ENCODE measurements at regions not wholly inside any gene's neighbourhood (a gene's known extent, or its start where the extent isn't known, plus 50 kb on each side); places are given as distances from the start of the nearest gene placed in this dataset.
"Not testable (repeated sequence)": the region's sequence is repeated elsewhere in the genome, so short reads cannot be mapped to it uniquely, and the experiment has no call there.

DNA sequence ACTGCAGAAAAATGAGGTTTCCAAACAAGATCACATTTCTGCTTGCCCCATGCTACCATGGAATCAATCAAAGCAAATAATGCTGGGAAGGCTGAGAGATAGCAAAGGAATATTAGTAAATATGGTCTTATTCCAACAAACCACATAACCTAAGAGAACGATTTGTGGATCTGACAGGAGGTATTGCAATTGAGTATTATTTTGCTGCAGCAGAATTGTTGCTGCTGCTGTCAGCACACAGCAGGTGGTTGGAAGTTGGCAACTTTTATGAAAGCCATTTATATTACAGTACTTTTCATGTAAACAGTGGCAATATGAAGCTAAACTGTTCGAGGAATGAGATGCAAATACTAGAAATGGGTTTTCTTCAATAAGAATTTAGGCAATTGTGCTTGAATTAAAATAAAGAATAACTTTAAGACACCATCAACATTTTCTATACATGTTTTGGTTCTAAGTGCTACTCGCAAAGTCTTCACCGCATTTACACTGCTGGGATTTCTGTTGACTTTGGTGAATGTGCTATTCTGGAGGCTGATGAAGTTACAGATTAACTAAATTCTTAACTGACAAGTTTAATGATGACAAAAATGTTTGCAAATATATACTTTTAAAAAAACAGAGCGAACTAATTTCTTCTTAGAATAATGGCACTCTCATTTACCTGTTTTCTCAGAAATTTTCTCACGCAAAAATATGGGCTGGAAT, 1285.7 kb downstream of the CNTNAP5 start:
- DNase-seq (no peak), ATAC-seq (peak; percentile 64)
- intact Hi-C loops (cut with DNase I, micrococcal nuclease): no loop called here

DNA sequence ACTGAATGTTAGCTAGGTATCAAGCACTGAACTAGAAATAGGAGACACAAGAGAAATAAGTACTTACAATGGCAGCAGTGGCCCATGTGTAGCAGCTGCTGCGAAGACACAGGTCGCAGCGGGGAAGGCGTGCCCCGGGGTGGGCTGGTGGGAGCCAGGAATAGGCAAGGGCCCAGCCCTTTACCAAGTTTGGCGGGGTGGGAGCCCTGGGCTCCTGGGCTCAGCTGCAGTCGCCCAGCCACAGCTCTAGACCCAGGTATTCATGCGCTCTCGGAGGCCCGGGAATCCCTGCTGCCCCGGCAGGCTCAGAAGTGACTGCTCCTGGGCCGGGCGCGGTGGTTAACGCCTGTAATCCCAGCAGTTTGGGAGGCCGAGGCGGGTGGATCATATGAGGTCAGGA, 1287.3 kb downstream of the CNTNAP5 start:
- intact Hi-C loops (cut with DNase I, micrococcal nuclease): no loop called here
- no peak for ATAC-seq
- no peak for DNase-seq

DNA sequence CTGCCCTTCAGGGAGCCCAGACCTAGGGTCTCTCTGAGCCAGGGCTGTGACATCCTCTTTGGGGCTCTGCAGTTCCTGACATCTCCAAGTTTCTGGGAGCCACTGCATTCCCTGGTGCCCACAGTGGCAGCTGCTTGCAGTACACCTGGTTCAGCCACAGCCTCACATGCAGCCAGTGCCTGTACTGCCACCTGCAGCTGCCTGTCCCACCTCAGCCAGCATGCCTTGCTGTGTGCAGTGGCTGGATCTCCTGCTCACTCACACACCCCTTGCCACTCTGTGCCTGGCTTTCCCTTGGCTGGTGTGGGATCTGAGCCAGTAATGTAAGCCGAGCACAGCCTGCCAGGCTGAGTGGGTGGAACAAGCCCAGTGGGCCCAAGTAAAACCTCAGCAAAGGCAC, 1288.7 kb downstream of the CNTNAP5 start:
- intact Hi-C loops (cut with DNase I, micrococcal nuclease): no loop called here
- peak in 1 of 2 donors; percentile 25 for DNase-seq
- ATAC-seq: peak; percentile 83

DNA sequence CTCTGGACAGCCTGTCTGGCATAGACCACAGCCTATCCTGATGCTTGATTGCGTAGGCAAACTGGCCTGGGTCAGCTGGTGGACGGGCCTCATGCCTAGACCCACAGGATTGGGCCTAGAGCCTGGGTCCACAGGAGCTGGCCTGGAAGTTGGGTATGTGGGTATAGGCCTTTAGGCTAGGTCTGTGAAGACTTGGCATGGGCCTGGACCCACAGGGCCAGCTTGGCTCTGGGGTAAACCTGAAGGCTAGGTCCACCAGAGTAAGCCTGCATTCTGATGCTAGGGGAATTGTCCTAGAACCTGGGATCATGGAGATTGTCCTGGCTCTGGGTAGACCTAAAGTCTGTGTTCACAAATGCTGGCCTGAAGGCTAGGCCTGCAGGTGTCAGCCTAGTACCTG, 1293.7 kb downstream of the CNTNAP5 start:
- DNase-seq: no peak
- intact Hi-C loops (cut with DNase I, micrococcal nuclease): no loop called here
- no peak for ATAC-seq

DNA sequence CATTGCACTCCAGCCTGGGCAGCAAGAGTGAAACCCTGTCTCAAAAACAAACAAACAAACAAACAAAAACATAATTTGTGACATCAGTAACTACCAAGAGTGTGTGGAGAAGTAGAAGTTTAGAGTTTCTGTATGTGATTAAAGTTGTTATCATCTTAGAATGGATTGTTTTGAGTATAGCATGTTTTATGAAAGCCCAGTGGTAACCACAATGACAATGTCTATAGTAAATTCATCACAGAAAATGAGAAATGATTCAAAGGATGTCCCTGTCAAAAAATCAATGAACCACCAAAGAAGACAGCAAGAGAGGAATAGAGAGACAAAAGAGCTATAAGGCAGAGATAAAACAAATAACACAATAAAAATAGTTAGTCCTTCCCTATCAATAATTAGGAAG, 1299.2 kb downstream of the CNTNAP5 start:
- intact Hi-C loops (cut with DNase I, micrococcal nuclease): no loop called here
- DNase-seq: no peak
- no peak for ATAC-seq

DNA sequence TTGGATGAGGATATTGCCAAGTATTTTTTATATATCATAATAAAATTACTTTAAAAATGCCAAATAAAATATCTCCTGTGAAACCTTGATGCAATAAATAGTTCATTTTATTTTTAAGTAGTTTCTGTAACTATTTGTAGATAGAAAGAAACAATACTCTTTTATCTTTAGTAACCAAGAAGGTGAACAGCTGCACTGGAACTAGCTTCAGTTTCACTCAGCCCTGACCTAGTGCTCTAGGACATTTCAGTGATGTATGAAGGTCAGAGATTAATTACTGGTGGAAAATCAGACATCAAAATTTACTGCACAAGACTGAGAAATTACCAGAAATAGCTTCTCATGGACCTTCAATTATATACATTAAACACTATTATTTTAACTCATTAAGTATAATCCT, 1305.0 kb downstream of the CNTNAP5 start:
- no peak for ATAC-seq
- DNase-seq: no peak
- intact Hi-C loops (cut with DNase I, micrococcal nuclease): no loop called here

DNA sequence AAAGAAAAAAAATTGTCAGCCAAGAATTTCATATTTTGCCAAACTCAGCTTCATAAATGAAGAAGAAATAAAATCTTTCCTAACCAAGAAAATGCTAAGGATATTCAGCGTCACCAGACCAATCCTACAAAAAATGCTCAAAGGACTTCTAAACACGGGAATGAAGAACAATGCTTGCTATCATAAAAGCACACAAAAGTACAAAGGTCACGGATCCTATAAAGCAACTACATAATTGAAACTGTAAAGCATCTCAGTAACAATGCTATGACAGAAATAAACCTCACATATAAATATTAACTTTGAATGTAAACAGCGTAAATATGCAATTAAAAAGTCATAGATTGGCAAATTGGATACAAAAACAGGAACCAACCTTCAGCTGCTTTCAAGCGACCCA, 1314.6 kb upstream of the GYPC start:
- intact Hi-C loops (cut with DNase I, micrococcal nuclease): no loop called here
- DNase-seq: no peak
- ATAC-seq: peak; percentile 94

DNA sequence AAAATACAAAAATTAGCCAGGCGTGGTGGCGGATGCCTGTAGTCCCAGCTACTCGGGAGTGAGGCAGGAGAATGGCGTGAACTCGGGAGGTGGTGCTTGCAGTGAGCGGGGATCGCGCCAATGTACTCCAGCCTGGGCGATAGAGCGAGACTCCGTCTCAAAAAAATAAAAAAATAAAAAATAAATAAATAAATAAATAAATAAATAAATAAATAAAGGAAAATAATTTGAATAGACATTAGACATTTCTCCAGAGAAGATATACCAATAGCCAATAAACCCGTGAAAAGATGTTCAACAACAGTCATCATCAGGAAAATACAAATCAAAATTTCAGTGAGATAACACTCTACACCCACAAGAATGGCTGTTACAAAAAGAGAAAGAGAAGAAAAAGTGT, 1302.4 kb upstream of the GYPC start:
- ATAC-seq; intact Hi-C loops (cut with DNase I, micrococcal nuclease); DNase-seq: not testable (repeated sequence)

DNA sequence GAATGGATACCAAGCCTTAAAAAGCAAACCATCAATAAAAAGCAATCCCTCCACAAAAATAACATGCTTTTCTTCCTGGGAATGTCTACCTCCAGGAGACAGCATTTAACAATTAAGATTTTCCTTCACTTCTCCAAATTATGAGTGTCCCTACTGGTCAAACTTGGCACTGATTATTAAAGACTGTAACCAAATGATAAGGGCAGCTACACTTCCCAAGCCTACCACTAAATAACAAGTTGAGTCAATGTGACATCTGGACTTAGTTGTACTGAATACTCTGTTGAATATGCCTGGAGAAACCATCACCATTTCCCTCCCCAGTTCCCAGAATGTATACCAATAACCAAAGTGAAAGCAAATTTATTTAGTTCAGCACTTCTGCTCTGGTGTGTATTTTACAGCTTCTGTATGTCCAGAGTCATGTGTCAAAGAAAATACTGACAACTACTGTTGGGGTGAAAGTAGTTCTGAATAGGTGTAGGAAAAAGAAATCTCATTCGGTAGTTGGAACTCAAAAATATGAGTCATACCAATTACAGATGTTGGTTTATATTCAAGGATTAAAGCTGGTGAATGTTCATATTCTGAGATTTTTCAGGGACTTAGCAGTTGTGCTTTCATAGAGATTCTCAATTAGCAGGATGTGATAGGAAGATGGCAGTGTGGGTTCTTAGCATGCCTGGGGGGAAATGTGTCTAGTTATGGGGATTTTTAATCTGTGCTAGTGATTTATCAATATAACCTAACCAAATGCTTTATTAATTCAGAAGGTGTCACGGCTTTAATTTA, 1291.6 kb upstream of the GYPC start:
- no peak for DNase-seq
- intact Hi-C loops (cut with DNase I, micrococcal nuclease): no loop called here

DNA sequence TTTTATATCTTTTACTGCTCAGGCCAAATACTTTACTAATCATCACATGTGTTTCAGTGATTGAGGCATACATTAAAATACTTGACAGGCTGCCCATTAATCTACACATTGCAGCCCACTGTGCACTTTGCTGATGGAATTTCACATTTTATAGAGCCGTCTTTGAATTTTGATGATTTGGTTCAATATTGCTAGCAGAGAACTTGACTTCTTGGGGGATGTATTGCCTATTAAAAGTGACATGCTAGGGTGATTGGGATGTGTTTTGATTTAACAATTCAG, 1291.0 kb upstream of the GYPC start:
- ATAC-seq (no peak), DNase-seq (no peak)
- intact Hi-C loops (cut with DNase I, micrococcal nuclease): no loop called here

More for the DNA sequence above, 1291.6 kb upstream of the GYPC start:
- ATAC-seq: no peak

DNA sequence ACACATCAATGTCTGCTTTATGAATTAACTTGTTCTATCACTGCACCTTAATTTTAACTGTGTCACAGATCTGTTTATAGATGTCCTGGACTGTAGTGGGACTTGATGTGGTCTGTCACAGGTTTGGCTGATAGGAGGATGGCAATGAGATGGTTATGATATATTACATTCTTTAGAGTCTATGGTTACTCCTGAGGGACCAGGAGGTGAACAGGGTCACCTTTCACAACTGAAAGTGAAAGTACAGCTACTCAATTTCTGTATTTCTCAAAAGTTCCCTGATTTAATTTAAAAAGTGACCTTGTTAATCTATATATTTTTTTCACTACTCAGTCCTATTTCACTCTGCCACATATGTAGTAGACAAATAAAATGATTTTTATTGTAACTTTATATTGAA, 1284.1 kb upstream of the GYPC start:
- intact Hi-C loops (cut with DNase I, micrococcal nuclease): no loop called here
- DNase-seq: no peak
- no peak for ATAC-seq

DNA sequence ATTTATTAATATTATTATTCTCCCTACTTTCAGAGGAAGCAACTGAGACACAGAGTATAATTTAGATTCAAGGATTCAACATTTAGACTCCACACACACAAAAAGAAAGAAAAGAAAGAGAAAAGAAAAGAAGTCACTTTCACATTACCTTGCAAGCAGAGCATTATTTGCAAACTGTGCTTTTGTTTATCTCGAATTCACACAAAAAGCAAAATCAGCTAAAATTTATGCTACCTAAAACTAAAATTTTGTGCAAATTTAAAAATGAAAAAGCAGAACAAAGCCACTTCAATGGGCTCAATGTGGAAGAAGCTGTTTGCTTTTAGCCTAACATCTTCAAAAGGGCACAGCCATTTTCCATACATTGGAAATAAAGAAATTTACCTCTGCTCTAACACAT, 1282.7 kb upstream of the GYPC start:
- intact Hi-C loops (cut with DNase I, micrococcal nuclease): no loop called here
- DNase-seq: no peak
- no peak for ATAC-seq

DNA sequence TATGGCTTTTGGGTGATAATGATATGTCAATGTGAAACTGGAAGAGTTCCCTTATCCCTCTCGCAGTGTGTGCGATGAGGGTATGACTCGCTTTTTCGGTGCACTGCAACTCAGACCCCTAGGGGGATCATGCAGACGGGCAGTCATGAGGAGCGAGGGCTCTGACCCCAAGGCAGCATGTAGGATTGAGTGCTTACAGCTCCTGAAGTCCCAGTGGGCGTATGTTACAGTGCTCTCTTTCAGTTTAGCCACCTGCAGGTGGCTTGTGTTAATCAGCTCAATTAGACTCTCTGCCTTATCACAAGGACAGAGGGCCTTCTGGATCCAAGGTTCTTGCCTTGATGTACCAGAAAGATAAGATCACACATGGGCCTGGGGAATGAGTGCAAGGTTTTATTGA, 1269.9 kb upstream of the GYPC start:
- ATAC-seq (no peak), DNase-seq (no peak)
- intact Hi-C loops (cut with DNase I, micrococcal nuclease): no loop called here

DNA sequence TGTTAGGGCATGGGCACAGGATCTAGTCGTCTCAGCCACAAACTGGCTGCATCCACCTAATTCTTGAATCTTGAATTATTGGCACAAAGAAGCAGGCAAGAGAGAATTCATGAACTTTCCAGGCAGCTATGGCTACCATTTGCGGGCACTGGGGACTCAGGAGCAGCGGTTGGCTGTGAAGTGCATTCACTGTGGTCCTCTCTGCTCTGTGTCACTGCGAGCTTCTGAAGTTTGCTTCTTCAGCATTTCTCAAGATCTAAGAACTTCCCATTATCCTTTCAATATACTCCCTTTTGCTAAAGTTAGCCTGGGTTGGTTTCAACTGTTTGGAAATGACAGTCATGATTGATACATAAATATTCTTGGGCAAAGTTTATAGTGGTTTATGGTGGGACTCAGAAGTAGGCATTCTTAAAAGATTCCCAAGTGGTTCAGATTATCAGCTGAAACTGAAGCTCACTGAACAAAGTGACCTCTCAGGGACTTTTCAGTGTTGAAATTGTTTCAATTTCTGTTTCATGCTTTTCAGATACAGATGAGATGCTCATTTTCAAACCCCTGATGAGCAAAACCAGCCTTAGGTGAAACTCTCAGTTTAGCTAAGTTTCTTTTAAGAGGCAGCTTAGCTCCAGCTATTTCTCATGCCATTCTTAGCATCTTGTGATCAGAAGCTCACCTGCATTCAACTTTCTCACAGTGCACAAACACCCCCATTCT, 1258.3 kb upstream of the GYPC start:
- intact Hi-C loops (cut with DNase I, micrococcal nuclease): no loop called here
- DNase-seq: no peak
- no peak for ATAC-seq

DNA sequence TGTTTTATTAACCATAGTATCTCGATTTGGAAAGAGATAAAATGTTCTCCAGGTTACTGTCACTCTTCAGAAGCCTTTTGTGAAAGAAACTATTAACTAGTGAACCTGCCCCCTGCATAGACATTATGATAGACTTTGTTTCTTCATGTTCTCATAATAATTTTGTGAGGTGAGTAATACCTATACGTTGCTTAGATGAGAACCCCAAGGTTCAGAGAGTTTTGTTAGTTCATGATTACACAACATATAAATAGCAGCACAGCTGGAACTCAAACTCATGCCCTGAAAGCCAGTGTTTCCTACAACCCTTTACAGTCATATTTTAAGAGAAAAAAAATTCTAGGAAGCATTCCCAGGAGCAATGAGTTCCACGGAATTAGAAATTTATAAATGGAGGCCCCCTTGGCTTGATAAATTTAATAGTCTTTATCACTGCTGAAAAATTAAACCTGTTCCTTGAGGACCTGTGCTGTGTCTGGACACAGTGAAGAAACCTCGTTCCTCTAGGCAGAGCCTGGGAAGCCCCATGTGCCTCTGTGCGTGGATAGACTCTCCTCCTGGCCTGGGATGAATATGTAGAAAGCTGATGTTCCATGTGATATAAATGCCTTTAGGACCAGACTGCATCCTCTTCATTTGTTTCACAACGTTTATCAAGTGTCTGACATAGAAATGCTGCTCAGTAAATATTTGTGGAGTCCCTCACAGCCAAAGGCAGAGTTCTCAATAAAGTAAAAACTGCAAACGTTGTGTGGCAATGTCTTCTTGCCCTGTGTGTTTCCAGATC, 1257.0 kb upstream of the GYPC start:
- intact Hi-C loops (cut with DNase I, micrococcal nuclease): no loop called here
- DNase-seq: no peak
- no peak for ATAC-seq

DNA sequence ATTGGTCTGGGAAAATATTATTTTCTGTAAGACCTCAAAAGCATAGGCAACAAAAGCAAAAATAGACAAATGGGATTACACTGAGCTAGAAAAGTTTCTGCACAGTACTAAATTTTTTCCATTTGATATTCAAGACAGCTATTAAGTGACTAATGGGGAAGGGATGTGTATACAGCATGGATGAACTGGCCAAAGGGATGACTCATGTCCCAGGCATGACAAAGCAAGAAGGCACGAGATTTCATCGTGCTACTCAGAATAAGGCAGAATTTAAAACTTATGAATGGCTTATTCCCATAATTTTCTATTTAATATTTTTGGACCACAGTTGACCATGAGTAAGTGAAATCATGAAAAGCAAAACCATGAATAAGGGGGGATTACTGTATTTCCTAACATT, 1250.1 kb upstream of the GYPC start:
- intact Hi-C loops (cut with DNase I, micrococcal nuclease): no loop called here
- ATAC-seq (no peak), DNase-seq (no peak)

DNA sequence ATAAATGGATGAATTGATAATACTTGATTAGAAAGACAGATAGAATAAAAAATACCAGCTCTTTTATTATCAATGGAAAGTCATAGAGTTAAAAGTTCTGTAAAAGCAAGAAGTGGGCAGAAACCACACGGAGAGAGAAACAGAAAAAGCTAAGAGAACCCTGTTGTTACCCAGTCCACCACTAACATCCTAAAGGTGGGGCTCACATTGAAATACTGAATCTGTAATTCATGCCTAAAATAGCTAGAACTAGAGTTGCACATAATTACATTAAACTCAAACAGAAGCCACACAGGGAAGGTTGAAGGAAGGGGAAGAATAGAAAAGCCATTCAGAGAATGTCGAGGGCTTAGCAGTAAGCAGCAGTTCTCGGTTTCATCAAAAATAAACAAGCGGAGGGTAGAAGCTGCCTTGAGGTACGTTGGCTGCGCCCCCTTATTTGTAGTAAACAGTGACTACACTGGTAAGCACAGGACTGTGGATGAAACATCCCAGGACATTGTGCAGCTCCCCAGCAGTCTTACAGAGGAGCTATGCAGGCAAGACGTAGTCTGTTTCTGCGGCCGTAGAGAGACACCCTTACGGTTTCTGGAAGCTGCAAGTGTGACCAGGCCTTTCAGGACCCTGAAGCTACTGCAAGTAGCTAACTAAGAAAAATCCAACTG, 1247.0 kb upstream of the GYPC start:
- intact Hi-C loops (cut with DNase I, micrococcal nuclease): no loop called here

DNA sequence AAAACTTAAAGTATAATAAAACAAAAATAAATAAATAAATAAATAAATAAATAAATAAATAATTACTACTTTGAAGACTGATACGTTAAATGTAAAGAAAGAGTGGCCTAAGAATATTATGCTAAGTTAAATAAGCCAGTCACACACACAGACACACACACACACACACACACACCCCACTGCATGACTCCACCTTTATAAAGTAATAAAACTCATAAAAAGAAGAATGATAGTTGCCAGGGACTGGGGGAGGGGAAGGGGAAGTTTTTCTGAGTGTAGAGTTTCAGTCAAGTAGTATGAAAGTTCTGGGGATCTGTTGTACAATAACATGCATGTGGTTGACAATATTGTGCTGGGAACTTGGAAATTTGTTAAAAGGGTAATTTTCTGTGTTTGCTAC, 1237.5 kb upstream of the GYPC start:
- peak; percentile 95 for ATAC-seq
- peak; percentile 47 to 63 for DNase-seq
- intact Hi-C loops (cut with DNase I, micrococcal nuclease): no loop called here

More for the DNA sequence above, 1247.0 kb upstream of the GYPC start:
- no peak for DNase-seq
- ATAC-seq: no peak

DNA sequence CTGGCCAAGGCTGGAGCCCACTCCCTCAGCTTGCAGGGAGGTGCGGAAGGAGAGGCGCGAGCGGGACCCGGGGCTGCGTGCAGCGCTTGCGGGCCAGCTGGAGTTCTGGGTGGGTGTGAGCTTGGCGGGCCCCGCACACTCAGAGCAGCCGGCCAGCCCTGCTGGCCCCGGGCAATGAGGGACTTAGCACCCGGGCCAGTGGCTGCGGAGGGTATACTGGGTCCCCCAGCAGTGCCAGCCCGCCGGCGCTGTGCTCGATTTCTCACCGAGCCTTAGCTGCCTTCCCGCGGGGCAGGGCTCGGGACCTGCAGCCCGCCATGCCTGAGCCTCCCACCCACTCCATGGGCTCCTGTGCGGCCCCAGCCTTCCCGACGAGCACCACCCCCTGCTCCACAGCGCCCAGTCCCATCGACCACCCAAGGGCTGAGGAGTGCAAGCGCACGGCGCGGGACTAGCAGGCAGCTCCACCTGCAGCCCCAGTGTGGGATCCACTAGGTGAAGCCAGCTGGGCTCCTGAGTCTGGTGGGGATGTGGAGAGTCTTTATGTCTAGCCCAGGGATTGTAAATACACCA, 1233.7 kb upstream of the GYPC start:
- intact Hi-C loops (cut with DNase I, micrococcal nuclease); DNase-seq; ATAC-seq: not testable (repeated sequence)
